Fibroblast of skin of right biceps (primary cell): ENCODE measurements at regions not wholly inside any gene's neighbourhood (a gene's known extent, or its start where the extent isn't known, plus 50 kb on each side); places are given as distances from the start of the nearest gene placed in this dataset.
"Not testable (repeated sequence)": the region's sequence is repeated elsewhere in the genome, so short reads cannot be mapped to it uniquely, and the experiment has no call there.

Source experiments
- DNase-seq: peaks from one replicate; pipeline ENCODE4 v3.0.0-alpha.2; 2013

- DNase-seq = no peak
Measured at GRCh38 chr4:188377816-188378215, 238.6 kb downstream of the TRIML1 start.

GRCh38 chr4:188383180-188383579, 243.9 kb downstream of the TRIML1 start:
- no peak for DNase-seq

- DNase-seq = peak; percentile 70
Measured at GRCh38 chr4:188387179-188387791, 248.0 kb downstream of the TRIML1 start.

GRCh38 chr4:188391349-188391748, 252.1 kb downstream of the TRIML1 start:
- not testable (repeated sequence) for DNase-seq

- DNase-seq = peak; percentile 36
Measured at GRCh38 chr4:188396037-188396436, 256.8 kb downstream of the TRIML1 start.

GRCh38 chr4:188399834-188400233, 260.6 kb downstream of the TRIML1 start:
- no peak for DNase-seq

GRCh38 chr4:188400451-188400850, 261.2 kb downstream of the TRIML1 start:
- peak; percentile 88 for DNase-seq

- no peak for DNase-seq
Measured at GRCh38 chr4:188403272-188403671, 264.0 kb downstream of the TRIML1 start.

- DNase-seq = peak; percentile 83
Measured at GRCh38 chr4:188405071-188405835, 266.0 kb downstream of the TRIML1 start.

GRCh38 chr4:188408244-188409030, 269.2 kb downstream of the TRIML1 start:
- DNase-seq = peak; percentile 77

- DNase-seq = no peak
Measured at GRCh38 chr4:188409851-188410250, 270.6 kb downstream of the TRIML1 start.

- no peak for DNase-seq
Measured at GRCh38 chr4:188411805-188412204, 272.6 kb downstream of the TRIML1 start.

- no peak for DNase-seq
Measured at GRCh38 chr4:188412499-188412898, 273.3 kb downstream of the TRIML1 start.

- no peak for DNase-seq
Measured at GRCh38 chr4:188414441-188414840, 275.2 kb downstream of the TRIML1 start.

GRCh38 chr4:188417181-188417580, 277.9 kb downstream of the TRIML1 start:
- no peak for DNase-seq

GRCh38 chr4:188423039-188423438, 283.8 kb downstream of the TRIML1 start:
- DNase-seq = peak; percentile 43

GRCh38 chr4:188428935-188429334, 289.7 kb downstream of the TRIML1 start:
- DNase-seq = no peak

- DNase-seq = no peak
Measured at GRCh38 chr4:188429965-188430364, 290.7 kb downstream of the TRIML1 start.

- no peak for DNase-seq
Measured at GRCh38 chr4:188430384-188430783, 291.1 kb downstream of the TRIML1 start.

GRCh38 chr4:188432328-188432727, 293.1 kb downstream of the TRIML1 start:
- DNase-seq = peak; percentile 39

- DNase-seq = peak; percentile 51
Measured at GRCh38 chr4:188433741-188434315, 294.6 kb downstream of the TRIML1 start.

GRCh38 chr4:188434643-188435042, 295.4 kb downstream of the TRIML1 start:
- peak; percentile 65 for DNase-seq

GRCh38 chr4:188435381-188435780, 296.1 kb downstream of the TRIML1 start:
- no peak for DNase-seq
